ENCODE measurements at regions not wholly inside any gene's neighbourhood (a gene's known extent, or its start where the extent isn't known, plus 50 kb on each side); places are given as distances from the start of the nearest gene placed in this dataset.

DNA sequence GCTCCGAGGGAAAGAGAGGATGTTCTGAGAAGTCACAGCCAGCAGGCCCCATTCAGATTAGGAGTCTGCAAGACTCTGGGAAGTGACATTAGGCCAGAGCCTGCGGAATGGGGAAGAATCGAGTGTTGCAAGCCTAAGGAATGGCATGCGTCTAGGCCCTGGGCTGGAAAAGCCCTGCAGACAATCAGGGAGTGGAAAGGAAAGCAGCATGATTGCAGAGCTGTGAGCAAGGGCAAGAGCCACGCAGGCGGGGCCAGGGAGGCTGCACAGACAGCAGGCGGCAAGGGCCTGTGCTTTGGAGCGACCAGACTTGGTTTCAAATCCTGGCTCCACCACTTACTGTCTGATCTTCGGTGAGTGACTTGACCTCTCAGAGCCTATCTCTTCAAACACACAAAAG, 118.2 kb downstream of the RRAGC start:
- intact Hi-C loops (cut with DNase I, micrococcal nuclease), result no loop called here
- no peaks in the 10 kb centered on the region for H3K9me3 ChIP-seq
- ATAC-seq (no peak), DNase-seq (no peak)
- no peaks in the 10 kb centered on the region for H3K4me1 ChIP-seq (ENCODE audit: low read depth)
- H3K4me3 ChIP-seq, result no peak overlapping the region
- TF ChIP-seq, protein P1, sequence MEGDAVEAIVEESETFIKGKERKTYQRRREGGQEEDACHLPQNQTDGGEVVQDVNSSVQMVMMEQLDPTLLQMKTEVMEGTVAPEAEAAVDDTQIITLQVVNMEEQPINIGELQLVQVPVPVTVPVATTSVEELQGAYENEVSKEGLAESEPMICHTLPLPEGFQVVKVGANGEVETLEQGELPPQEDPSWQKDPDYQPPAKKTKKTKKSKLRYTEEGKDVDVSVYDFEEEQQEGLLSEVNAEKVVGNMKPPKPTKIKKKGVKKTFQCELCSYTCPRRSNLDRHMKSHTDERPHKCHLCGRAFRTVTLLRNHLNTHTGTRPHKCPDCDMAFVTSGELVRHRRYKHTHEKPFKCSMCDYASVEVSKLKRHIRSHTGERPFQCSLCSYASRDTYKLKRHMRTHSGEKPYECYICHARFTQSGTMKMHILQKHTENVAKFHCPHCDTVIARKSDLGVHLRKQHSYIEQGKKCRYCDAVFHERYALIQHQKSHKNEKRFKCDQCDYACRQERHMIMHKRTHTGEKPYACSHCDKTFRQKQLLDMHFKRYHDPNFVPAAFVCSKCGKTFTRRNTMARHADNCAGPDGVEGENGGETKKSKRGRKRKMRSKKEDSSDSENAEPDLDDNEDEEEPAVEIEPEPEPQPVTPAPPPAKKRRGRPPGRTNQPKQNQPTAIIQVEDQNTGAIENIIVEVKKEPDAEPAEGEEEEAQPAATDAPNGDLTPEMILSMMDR (IDR thresholded peaks at IDR 0.05), result no peak
- H3K36me3 ChIP-seq (ENCODE audit: low read depth), result no peaks in the 10 kb centered on the region

DNA sequence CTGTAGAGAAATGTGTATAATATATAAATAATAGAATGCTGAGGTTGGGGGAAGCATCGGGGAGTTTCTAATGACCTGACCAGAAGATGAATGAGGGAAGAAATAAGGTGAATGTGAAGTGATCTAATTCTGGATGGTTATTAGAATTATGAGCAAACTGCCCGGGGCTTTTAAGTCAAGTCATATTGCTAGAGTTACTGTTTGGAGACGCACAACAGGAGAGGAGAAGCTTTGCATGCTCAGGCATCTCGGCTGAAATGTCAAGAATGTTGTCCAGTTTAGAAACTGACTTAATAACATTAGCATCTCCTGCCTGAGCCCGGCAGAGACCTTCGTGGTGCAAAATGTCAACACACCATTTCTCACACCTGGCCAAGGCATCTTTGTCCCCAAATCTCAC, 119.1 kb downstream of the RRAGC start:
- ATAC-seq, result no peak

DNA sequence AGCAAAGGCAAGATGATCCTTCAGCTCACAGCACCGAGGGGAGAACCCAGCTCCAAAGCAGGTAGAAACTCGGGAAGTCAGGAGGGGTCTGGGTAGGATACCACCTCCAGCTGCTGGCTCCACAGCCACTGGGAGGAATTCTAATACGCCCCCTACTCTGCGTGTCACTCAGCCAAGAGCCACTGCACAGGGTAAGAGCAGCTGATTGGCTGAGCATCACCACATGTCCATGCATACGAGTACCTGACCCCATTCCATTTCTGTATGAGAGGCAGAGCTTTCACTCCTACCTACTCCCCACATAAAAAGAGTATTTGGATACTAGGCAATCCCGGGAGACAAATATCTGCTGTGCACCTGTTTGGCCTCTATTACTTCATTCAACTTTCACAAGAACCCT, 121.4 kb downstream of the RRAGC start:
- DNase-seq (no peak), ATAC-seq (no peak)
- no peaks in the 10 kb centered on the region for H3K9me3 ChIP-seq
- no peak overlapping the region for H3K4me3 ChIP-seq
- TF ChIP-seq, protein P1 (IDR thresholded peaks at IDR 0.05), result no peak
- intact Hi-C loops (cut with DNase I, micrococcal nuclease), result no loop called here
- H3K36me3 ChIP-seq (ENCODE audit: low read depth), result no peaks in the 10 kb centered on the region
- H3K4me1 ChIP-seq (ENCODE audit: low read depth), result no peaks in the 10 kb centered on the region

More for the DNA sequence above, 119.1 kb downstream of the RRAGC start:
- no peaks in the 10 kb centered on the region for H3K4me1 ChIP-seq (ENCODE audit: low read depth)
- H3K9me3 ChIP-seq, result no peaks in the 10 kb centered on the region
- H3K4me3 ChIP-seq, result no peak overlapping the region
- H3K36me3 ChIP-seq (ENCODE audit: low read depth), result no peaks in the 10 kb centered on the region
- TF ChIP-seq, protein P1 (IDR thresholded peaks at IDR 0.05), result no peak
- intact Hi-C loops (cut with DNase I, micrococcal nuclease), result no loop called here
- no peak for DNase-seq

DNA sequence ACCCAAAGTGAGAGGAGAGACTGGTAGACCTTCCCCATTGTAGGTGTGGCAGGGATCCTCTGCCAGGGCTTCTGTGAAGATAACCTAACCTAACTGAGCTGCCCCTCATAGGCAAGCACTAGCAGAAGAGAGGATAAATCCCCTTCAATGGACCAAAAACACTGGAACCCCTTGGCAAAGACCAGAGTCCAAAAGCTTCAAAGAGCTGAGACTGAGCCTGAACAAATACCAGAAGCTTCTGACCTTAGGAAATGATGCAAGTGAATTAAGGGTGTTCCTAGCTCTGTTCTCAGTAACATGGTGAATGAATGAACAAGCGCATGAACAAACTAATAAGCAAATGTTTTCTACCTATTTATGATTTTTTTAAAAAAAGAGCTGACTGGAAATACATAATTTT, 123.2 kb downstream of the RRAGC start:
- ATAC-seq, result no peak
- DNase-seq, result no peak
- H3K36me3 ChIP-seq (ENCODE audit: low read depth), result no peaks in the 10 kb centered on the region
- intact Hi-C loops (cut with DNase I, micrococcal nuclease), result no loop called here
- H3K4me1 ChIP-seq (ENCODE audit: low read depth), result no peaks in the 10 kb centered on the region
- H3K9me3 ChIP-seq, result no peaks in the 10 kb centered on the region
- TF ChIP-seq, protein P1 (IDR thresholded peaks at IDR 0.05), result no peak
- H3K4me3 ChIP-seq, result no peak overlapping the region

DNA sequence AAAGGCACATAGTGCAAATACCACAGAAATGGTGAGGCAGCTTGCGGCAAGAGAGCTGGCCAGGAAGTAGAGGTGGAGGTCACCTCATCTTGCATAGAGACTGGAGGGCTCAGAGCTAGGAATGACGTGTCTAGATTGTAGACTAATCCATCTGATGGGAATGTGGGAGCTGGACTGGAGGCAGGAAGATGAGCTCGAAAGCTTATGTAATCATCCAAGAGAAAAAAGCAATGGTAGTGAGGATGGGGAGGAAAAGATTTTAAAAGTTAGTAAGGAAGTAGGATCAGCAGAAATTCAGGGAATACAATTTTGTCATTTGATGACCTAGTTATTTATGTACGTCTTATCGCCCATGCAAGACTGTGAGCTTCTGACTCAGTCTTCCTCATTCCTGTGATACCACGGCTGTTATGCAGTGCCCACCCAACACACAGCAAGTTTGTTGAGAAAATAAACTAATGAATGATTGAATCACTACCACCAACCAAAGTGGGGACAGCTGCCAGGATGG, 123.9 kb downstream of the RRAGC start:
- H3K4me3 ChIP-seq, result no peak overlapping the region
- H3K9me3 ChIP-seq, result no peaks in the 10 kb centered on the region
- intact Hi-C loops (cut with DNase I, micrococcal nuclease), result no loop called here
- TF ChIP-seq, protein P1 (IDR thresholded peaks at IDR 0.05), result no peak
- H3K36me3 ChIP-seq (ENCODE audit: low read depth), result no peaks in the 10 kb centered on the region
- H3K4me1 ChIP-seq (ENCODE audit: low read depth), result no peaks in the 10 kb centered on the region
- no peak for ATAC-seq
- no peak for DNase-seq

DNA sequence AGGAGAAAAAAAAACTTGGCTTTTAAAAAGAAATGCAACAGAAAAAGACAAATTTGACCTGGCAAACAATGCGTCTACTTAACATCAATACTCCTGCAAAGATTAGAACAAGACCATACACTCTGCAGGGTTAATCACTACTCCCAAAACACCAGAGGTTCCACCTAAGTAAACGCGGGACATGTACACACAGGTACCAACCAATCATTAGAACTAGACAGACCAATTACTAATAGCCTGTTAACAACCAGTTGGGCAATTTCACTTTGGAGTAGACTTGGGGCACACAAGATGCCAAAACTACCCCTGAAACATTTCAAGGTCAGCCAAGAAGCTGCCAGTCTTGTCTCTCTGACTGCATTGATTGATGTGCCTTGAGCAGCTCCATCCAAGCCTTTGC, 125.8 kb downstream of the RRAGC start:
- Histone ChIP-seq H3K4me3 (no peak overlapping the region), H3K36me3 (ENCODE audit: low read depth) (no peaks in the 10 kb centered on the region), H3K9me3 (no peaks in the 10 kb centered on the region), H3K4me1 (ENCODE audit: low read depth) (no peaks in the 10 kb centered on the region)
- DNase-seq (no peak), ATAC-seq (no peak)
- TF ChIP-seq, protein P1 (IDR thresholded peaks at IDR 0.05), result no peak
- intact Hi-C loops (cut with DNase I, micrococcal nuclease), result no loop called here

Data from mucosa of descending colon (tissue), 3 donors.